Naive thymus-derived CD4-positive, alpha-beta T cell (primary cell): ENCODE measurements at regions not wholly inside any gene's neighbourhood (a gene's known extent, or its start where the extent isn't known, plus 50 kb on each side); places are given as distances from the start of the nearest gene placed in this dataset.
"Not testable (repeated sequence)": the region's sequence is repeated elsewhere in the genome, so short reads cannot be mapped to it uniquely, and the experiment has no call there.

ENCODE experiments used
- ATAC-seq: fragments of 150-1000 bp; cut with Tn5 transposase; 2 replicates; pipeline ENCODE4 v1.10.0; 2021; ENCODE audit warnings: mild to moderate bottlenecking, moderate library complexity
- CTCF ChIA-PET: fragments of 350-600 bp; sonication (Branson Sonifier 250); formaldehyde crosslinking; loops from one replicate; lab custom pipeline; 2021; ENCODE audit warnings: antibody characterized with exemption; lab: Charles Lee
- POLR2A ChIA-PET: fragments of 350-600 bp; sonication (Branson Sonifier 250); formaldehyde crosslinking; loops from one replicate; lab custom pipeline; 2021; ENCODE audit warnings: antibody characterized with exemption, inconsistent platforms; lab: Charles Lee
- DNase-seq, 9 donors: peaks; one replicate each; pipeline versions ENCODE4 v3.0.0 to v3.0.0-alpha.2; 2020 to 2022; ENCODE audit warnings: mixed read lengths in 1 of 9
- H3K27ac ChIP-seq: one replicate; pipeline ENCODE4 v1.7.0; 2013; ENCODE audit warnings: mild to moderate bottlenecking, low read depth, low read length, moderate library complexity
- H3K27me3 ChIP-seq, 2 donors: one replicate each; pipeline ENCODE4 v1.7.0; 2013; ENCODE audit warnings: low read length in 2 of 2, mild to moderate bottlenecking in 2 of 2, moderate library complexity in 2 of 2; ENCODE audit not compliant: control insufficient read depth in 2 of 2, insufficient read depth in 2 of 2
- H3K36me3 ChIP-seq, 3 experiments: 1 replicate in 2 of 3; 2 replicates in 1 of 3; pipeline ENCODE4 v1.7.0; 2013; ENCODE audit warnings: low read length in 3 of 3, mild to moderate bottlenecking in 3 of 3, moderate library complexity in 1 of 3; ENCODE audit not compliant: insufficient read depth in 3 of 3, control insufficient read depth in 2 of 3
- H3K4me1 ChIP-seq, 2 donors: one replicate each; pipeline ENCODE4 v1.7.0; 2013; ENCODE audit warnings: low read length in 2 of 2, mild to moderate bottlenecking in 2 of 2, moderate library complexity in 1 of 2; ENCODE audit not compliant: control insufficient read depth in 2 of 2, insufficient read depth in 2 of 2
- H3K4me3 ChIP-seq: 2 replicates; pipeline ENCODE4 v1.7.0; 2013; ENCODE audit warnings: mild to moderate bottlenecking, low read length
- H3K9me3 ChIP-seq, 3 experiments: 1 replicate in 2 of 3; 2 replicates in 1 of 3; pipeline ENCODE4 v1.7.0; 2013; ENCODE audit warnings: low read length in 3 of 3; ENCODE audit not compliant: control insufficient read depth in 2 of 3
- H3K27ac Mint-ChIP-seq, 9 donors: one replicate each; pipeline ENCODE4 v1.8.0; 2020 to 2022; ENCODE audit warnings: mixed read lengths in 9 of 9, mild to moderate bottlenecking in 8 of 9, moderate library complexity in 5 of 9, inconsistent platforms in 2 of 9
- H3K27me3 Mint-ChIP-seq, 5 donors: one replicate each; pipeline ENCODE4 v1.8.0; 2021 to 2022; ENCODE audit warnings: mixed read lengths in 5 of 5, mild to moderate bottlenecking in 1 of 5
- H3K36me3 Mint-ChIP-seq, 5 donors: one replicate each; pipeline ENCODE4 v1.8.0; 2020 to 2022; ENCODE audit warnings: mixed read lengths in 5 of 5, mild to moderate bottlenecking in 3 of 5, inconsistent platforms in 1 of 5
- H3K4me1 Mint-ChIP-seq, 7 donors: one replicate each; pipeline ENCODE4 v1.8.0; 2020 to 2022; ENCODE audit warnings: mixed read lengths in 7 of 7, mild to moderate bottlenecking in 3 of 7, inconsistent platforms in 1 of 7
- H3K4me3 Mint-ChIP-seq, 10 donors: one replicate each; pipeline ENCODE4 v1.8.0; 2020 to 2022; ENCODE audit warnings: mild to moderate bottlenecking in 10 of 10, mixed read lengths in 10 of 10, moderate library complexity in 6 of 10, inconsistent platforms in 2 of 10
- H3K9me3 Mint-ChIP-seq, 11 donors: one replicate each; pipeline ENCODE4 v1.8.0; 2020 to 2022; ENCODE audit warnings: mixed read lengths in 11 of 11, mild to moderate bottlenecking in 4 of 11, inconsistent platforms in 1 of 11, moderate library complexity in 1 of 11
- intact Hi-C, 2 donors: fragments of 100-400 bp; cut with micrococcal nuclease; formaldehyde crosslinking; loops; one replicate each; pipeline ENCODE4 v1.15.1; 2023

GRCh38 chr1:30444850-30445249, 278.5 kb downstream of the MATN1 start:
- H3K27me3 ChIP-seq = no peaks in the 10 kb centered on the region
- no peak overlapping the region for H3K4me3 Mint-ChIP-seq
- H3K4me1 ChIP-seq = no peaks in the 10 kb centered on the region
- H3K27ac ChIP-seq = no peak overlapping the region
- DNase-seq = no peak
- H3K4me3 ChIP-seq = no peak overlapping the region
- intact Hi-C loops = no loop called here
- no peak for ATAC-seq
- H3K36me3 ChIP-seq = no peaks in the 10 kb centered on the region
- peaks cover 2 to 15% (median 9%) of the 10 kb centered on the region in 5 donors for H3K27me3 Mint-ChIP-seq
- H3K27ac Mint-ChIP-seq = no peak overlapping the region
- ChIA-PET CTCF (no interaction called here), POLR2A (no interaction called here)
- H3K36me3 Mint-ChIP-seq = no peaks in the 10 kb centered on the region
- H3K4me1 Mint-ChIP-seq = no peaks in the 10 kb centered on the region
- H3K9me3 Mint-ChIP-seq = peaks cover 0 to 13% (median 4%) of the 10 kb centered on the region in 11 donors
- H3K9me3 ChIP-seq = no peaks in the 10 kb centered on the region

GRCh38 chr1:30444401-30444800, 279.0 kb downstream of the MATN1 start:
- DNase-seq (no peak), ATAC-seq (no peak)
- H3K27ac ChIP-seq = no peak overlapping the region
- no peak overlapping the region for H3K27ac Mint-ChIP-seq
- no peak overlapping the region for H3K4me3 ChIP-seq
- no peaks in the 10 kb centered on the region for H3K36me3 Mint-ChIP-seq
- peaks cover 2 to 14% (median 8%) of the 10 kb centered on the region in 5 donors for H3K27me3 Mint-ChIP-seq
- ChIA-PET POLR2A (no interaction called here), CTCF (no interaction called here)
- intact Hi-C loops = no loop called here
- H3K9me3 ChIP-seq = no peaks in the 10 kb centered on the region
- no peaks in the 10 kb centered on the region for H3K4me1 Mint-ChIP-seq
- H3K27me3 ChIP-seq = no peaks in the 10 kb centered on the region
- no peaks in the 10 kb centered on the region for H3K36me3 ChIP-seq
- no peaks in the 10 kb centered on the region for H3K4me1 ChIP-seq
- H3K4me3 Mint-ChIP-seq = no peak overlapping the region
- H3K9me3 Mint-ChIP-seq = peaks cover 0 to 13% (median 4%) of the 10 kb centered on the region in 11 donors

GRCh38 chr1:30438274-30438673, 285.1 kb downstream of the MATN1 start:
- H3K4me3 Mint-ChIP-seq, ATAC-seq, H3K27me3 ChIP-seq, H3K36me3 Mint-ChIP-seq, H3K4me1 Mint-ChIP-seq, DNase-seq, CTCF ChIA-PET, H3K9me3 ChIP-seq, H3K4me3 ChIP-seq, H3K27ac ChIP-seq, H3K4me1 ChIP-seq, H3K27ac Mint-ChIP-seq, intact Hi-C loops, H3K36me3 ChIP-seq, POLR2A ChIA-PET: not testable (repeated sequence)
- peaks cover 0 to 25% (median 10%) of the 10 kb centered on the region in 5 donors for H3K27me3 Mint-ChIP-seq
- H3K9me3 Mint-ChIP-seq = peaks cover 2 to 29% (median 7%) of the 10 kb centered on the region in 11 donors

- no peak for DNase-seq
These were observed 286.3 kb downstream of the MATN1 start for GRCh38 chr1:30437059-30437576.

GRCh38 chr1:30427545-30427944, 295.8 kb downstream of the MATN1 start:
- no peaks in the 10 kb centered on the region for H3K4me1 ChIP-seq
- H3K9me3 ChIP-seq = peaks cover 0 to 9% (median 5%) of the 10 kb centered on the region in 3 experiments
- no peaks in the 10 kb centered on the region for H3K27me3 ChIP-seq
- POLR2A ChIA-PET = no interaction called here
- DNase-seq (no peak), ATAC-seq (no peak)
- H3K27ac ChIP-seq = no peak overlapping the region
- no peak overlapping the region for H3K4me3 Mint-ChIP-seq
- intact Hi-C loops = no loop called here
- CTCF ChIA-PET = no interaction called here
- H3K4me1 Mint-ChIP-seq = no peaks in the 10 kb centered on the region
- H3K36me3 Mint-ChIP-seq = peaks cover 0 to 16% (median 4%) of the 10 kb centered on the region in 5 donors
- peaks cover 7 to 61% (median 23%) of the 10 kb centered on the region in 11 donors for H3K9me3 Mint-ChIP-seq
- H3K36me3 ChIP-seq = no peaks in the 10 kb centered on the region
- H3K27ac Mint-ChIP-seq = no peak overlapping the region
- peaks cover 29 to 64% (median 61%) of the 10 kb centered on the region in 5 donors for H3K27me3 Mint-ChIP-seq
- H3K4me3 ChIP-seq = no peak overlapping the region

More at GRCh38 chr1:30437059-30437576, 286.3 kb downstream of the MATN1 start:
- POLR2A ChIA-PET = no interaction called here
- H3K4me3 ChIP-seq = no peak overlapping the region
- no peak overlapping the region for H3K27ac ChIP-seq
- H3K27me3 Mint-ChIP-seq = peaks cover 0 to 34% (median 20%) of the 10 kb centered on the region in 5 donors
- CTCF ChIA-PET = no interaction called here
- no peak overlapping the region for H3K4me3 Mint-ChIP-seq
- H3K9me3 Mint-ChIP-seq = peaks cover 2 to 34% (median 7%) of the 10 kb centered on the region in 11 donors
- ATAC-seq = no peak
- H3K27ac Mint-ChIP-seq = no peak overlapping the region
- H3K4me1 ChIP-seq = no peaks in the 10 kb centered on the region
- H3K36me3 Mint-ChIP-seq = peaks cover 0 to 6% (median 0%) of the 10 kb centered on the region in 5 donors
- no peaks in the 10 kb centered on the region for H3K4me1 Mint-ChIP-seq
- H3K36me3 ChIP-seq = no peaks in the 10 kb centered on the region
- H3K27me3 ChIP-seq = no peaks in the 10 kb centered on the region
- intact Hi-C loops = no loop called here
- H3K9me3 ChIP-seq = peaks cover 0 to 4% (median 0%) of the 10 kb centered on the region in 3 experiments

- intact Hi-C loops = no loop called here
- Mint-ChIP-seq H3K9me3 (peaks cover 6 to 48% (median 21%) of the 10 kb centered on the region in 11 donors), H3K4me1 (no peaks in the 10 kb centered on the region), H3K27ac (no peak overlapping the region), H3K27me3 (peaks cover 8 to 52% (median 42%) of the 10 kb centered on the region in 5 donors), H3K36me3 (peaks cover 0 to 16% (median 4%) of the 10 kb centered on the region in 5 donors), H3K4me3 (no peak overlapping the region)
- POLR2A ChIA-PET = no interaction called here
- no peaks in the 10 kb centered on the region for H3K27me3 ChIP-seq
- no peaks in the 10 kb centered on the region for H3K4me1 ChIP-seq
- H3K4me3 ChIP-seq = no peak overlapping the region
- CTCF ChIA-PET = no interaction called here
- H3K27ac ChIP-seq = no peak overlapping the region
- ATAC-seq (no peak), DNase-seq (no peak)
- H3K36me3 ChIP-seq = no peaks in the 10 kb centered on the region
- peaks cover 0 to 9% (median 5%) of the 10 kb centered on the region in 3 experiments for H3K9me3 ChIP-seq
These were observed 298.3 kb downstream of the MATN1 start for GRCh38 chr1:30425046-30425445.

GRCh38 chr1:30423570-30423969, 299.8 kb downstream of the MATN1 start:
- Mint-ChIP-seq H3K4me1 (no peaks in the 10 kb centered on the region), H3K36me3 (peaks cover 0 to 16% (median 4%) of the 10 kb centered on the region in 5 donors), H3K27ac (no peak overlapping the region), H3K4me3 (no peak overlapping the region), H3K9me3 (peaks cover 6 to 36% (median 19%) of the 10 kb centered on the region in 11 donors), H3K27me3 (peaks cover 3 to 44% (median 32%) of the 10 kb centered on the region in 5 donors)
- DNase-seq = no peak
- ATAC-seq = no peak
- Histone ChIP-seq H3K36me3 (no peaks in the 10 kb centered on the region), H3K27me3 (no peaks in the 10 kb centered on the region), H3K4me1 (no peaks in the 10 kb centered on the region), H3K27ac (no peak overlapping the region), H3K9me3 (peaks cover 0 to 9% (median 5%) of the 10 kb centered on the region in 3 experiments), H3K4me3 (no peak overlapping the region)
- CTCF ChIA-PET = no interaction called here
- POLR2A ChIA-PET = no interaction called here
- intact Hi-C loops = no loop called here
